ENCODE measurements at regions not wholly inside any gene's neighbourhood (a gene's known extent, or its start where the extent isn't known, plus 50 kb on each side); places are given as distances from the start of the nearest gene placed in this dataset.

DNA sequence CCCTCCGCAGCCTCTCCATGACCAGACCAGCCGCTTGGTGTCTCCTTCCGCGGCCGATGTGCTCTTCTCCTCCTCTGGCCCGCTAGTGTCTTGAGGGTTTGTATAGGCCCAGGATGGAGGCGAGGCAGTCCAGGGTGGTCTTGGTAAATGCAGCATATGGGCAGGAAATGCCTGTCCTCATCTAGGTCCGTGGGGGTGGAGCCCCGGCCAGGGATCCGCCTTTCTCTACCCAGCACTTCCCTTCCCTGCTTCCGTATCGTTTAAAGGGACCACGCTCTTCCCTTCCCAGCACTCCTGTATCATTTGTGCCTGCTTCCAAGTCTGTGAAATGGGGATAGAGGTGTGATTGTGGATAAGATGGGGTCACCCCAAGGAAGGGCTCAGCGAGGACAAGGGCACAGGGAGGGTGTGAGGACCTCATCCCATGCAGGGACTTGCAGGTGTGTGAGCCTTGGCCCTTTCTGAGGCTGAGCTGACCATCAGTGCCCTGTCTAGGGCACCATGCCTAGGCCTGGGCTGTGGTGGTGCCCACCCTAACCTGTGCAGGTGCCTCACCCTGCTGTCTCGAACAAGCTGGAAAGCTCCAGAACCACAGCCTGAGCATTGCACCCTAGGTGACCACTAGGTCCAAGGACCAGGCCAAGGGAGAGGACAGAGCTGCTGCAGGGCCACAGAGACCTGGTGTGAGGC, 326.8 kb upstream of the RTL1 start:
- TF ChIP-seq RAD21 (CRISPR knock-in tag; IDR thresholded peaks at IDR 0.05) = no peak
- TF ChIP-seq ZNF567 (CRISPR knock-in tag; IDR thresholded peaks at IDR 0.05; ENCODE audit: borderline replicate concordance) = no peak
- no peak for TF ChIP-seq ELF4 (CRISPR knock-in tag; IDR thresholded peaks at IDR 0.05; ENCODE audit: borderline replicate concordance)
- no peak for TF ChIP-seq POLR2AphosphoS5 (IDR thresholded peaks at IDR 0.05; ENCODE audit: low read depth, low read length)
- TF ChIP-seq SP1 (IDR thresholded peaks at IDR 0.05) = no peak
- TF ChIP-seq SP1 (CRISPR knock-in tag; IDR thresholded peaks at IDR 0.05) = no peak
